GM06990 (cell line): ENCODE measurements at regions not wholly inside any gene's neighbourhood (a gene's known extent, or its start where the extent isn't known, plus 50 kb on each side); places are given as distances from the start of the nearest gene placed in this dataset.

Experiments
- DNase-seq: peaks from one replicate; pipeline ENCODE4 v3.0.0-alpha.2; 2011; ENCODE audit not compliant: insufficient read length; ENCODE audit errors: extremely low read depth
- H3K27me3 ChIP-seq: replicated peaks from 2 replicates; pipeline ENCODE4 v1.6.0; 2011; ENCODE audit warnings: low read length; ENCODE audit not compliant: control insufficient read depth, insufficient read depth
- H3K36me3 ChIP-seq: 2 replicates; pipeline ENCODE4 v1.5.1; 2011; ENCODE audit warnings: low read length; ENCODE audit not compliant: control insufficient read depth, insufficient read depth
- H3K4me3 ChIP-seq: replicated peaks from 2 replicates; pipeline ENCODE4 v1.5.1; 2011; ENCODE audit warnings: low read depth, mild to moderate bottlenecking, control low read depth, low read length
- CTCF ChIP-seq: IDR thresholded peaks from 2 replicates; pipeline ENCODE4 v1.5.1; 2011; ENCODE audit warnings: low read length, control low read depth, mild to moderate bottlenecking, inconsistent platforms; ENCODE audit not compliant: insufficient read depth, poor library complexity, severe bottlenecking

- TF ChIP-seq CTCF: no peak
- no peak for DNase-seq
- no peak overlapping the region for H3K4me3 ChIP-seq
- H3K36me3 ChIP-seq: no peaks in the 10 kb centered on the region
- H3K27me3 ChIP-seq: peaks cover 1% of the 10 kb centered on the region; the same call in 1 of the 2 replicates
These were observed 353.8 kb upstream of the SPRED2 start for GRCh38 chr2:65786007-65786717.

- Histone ChIP-seq H3K4me3 (no peak overlapping the region), H3K36me3 (no peaks in the 10 kb centered on the region), H3K27me3 (peaks cover 1% of the 10 kb centered on the region; the same call in 1 of the 2 replicates)
- no peak for DNase-seq
- TF ChIP-seq CTCF: no peak
These were observed 350.7 kb upstream of the SPRED2 start for GRCh38 chr2:65782996-65783650.

- peaks cover 1% of the 10 kb centered on the region; the same call in 1 of the 2 replicates for H3K27me3 ChIP-seq
- no peak for TF ChIP-seq CTCF
- no peak overlapping the region for H3K4me3 ChIP-seq
- H3K36me3 ChIP-seq: no peaks in the 10 kb centered on the region
- DNase-seq: no peak
These were observed 349.8 kb upstream of the SPRED2 start for GRCh38 chr2:65782186-65782585.

- no peak for DNase-seq
- Histone ChIP-seq H3K4me3 (no peak overlapping the region), H3K36me3 (no peaks in the 10 kb centered on the region), H3K27me3 (peaks cover 1% of the 10 kb centered on the region; the same call in 1 of the 2 replicates)
- TF ChIP-seq CTCF: no peak
These were observed 349.4 kb upstream of the SPRED2 start for GRCh38 chr2:65781756-65782155.

- H3K4me3 ChIP-seq: no peak overlapping the region
- no peak for DNase-seq
- no peaks in the 10 kb centered on the region for H3K27me3 ChIP-seq
- TF ChIP-seq CTCF: no peak
- H3K36me3 ChIP-seq: no peaks in the 10 kb centered on the region
These were observed 346.6 kb upstream of the SPRED2 start for GRCh38 chr2:65779021-65779420.

- no peak for DNase-seq
- H3K4me3 ChIP-seq: no peak overlapping the region
- no peaks in the 10 kb centered on the region for H3K27me3 ChIP-seq
- H3K36me3 ChIP-seq: no peaks in the 10 kb centered on the region
- TF ChIP-seq CTCF: no peak
These were observed 345.7 kb upstream of the SPRED2 start for GRCh38 chr2:65778137-65778536.
